IMR-90 (cell line): ENCODE measurements at regions not wholly inside any gene's neighbourhood (a gene's known extent, or its start where the extent isn't known, plus 50 kb on each side); places are given as distances from the start of the nearest gene placed in this dataset.

Experiments
- CEBPB ChIP-seq: IDR thresholded peaks from 2 replicates; pipeline ENCODE4 v1.6.1; 2012; ENCODE audit warnings: low read depth, low read length, improper control_type of control experiment
- MXI1 ChIP-seq: IDR thresholded peaks from 2 replicates; pipeline ENCODE4 v1.6.1; 2012; ENCODE audit warnings: low read depth, mild to moderate bottlenecking, low read length, moderate library complexity, borderline replicate concordance
- NFE2L2 ChIP-seq: fragments of 150-350 bp; IDR thresholded peaks from 2 replicates; pipeline ENCODE4 v1.6.1; 2016; ENCODE audit warnings: low read depth, mild to moderate bottlenecking, low read length
- POLR2A ChIP-seq: IDR thresholded peaks from 2 replicates; pipeline ENCODE4 v1.6.1; 2012; ENCODE audit warnings: mild to moderate bottlenecking, low read depth, low read length
- SMC3 ChIP-seq: fragments of 150-350 bp; IDR thresholded peaks from 2 replicates; pipeline ENCODE4 v1.6.1; 2016; ENCODE audit warnings: low read depth, mild to moderate bottlenecking, antibody characterized with exemption, low read length, moderate library complexity
- TF ChIP-seq, protein P1 (sequence below): conservative IDR thresholded peaks from 2 replicates; pipeline ENCODE4 v1.5.1; 2012; ENCODE audit warnings: mild to moderate bottlenecking, low read depth, low read length, improper control_type of control experiment

DNA sequence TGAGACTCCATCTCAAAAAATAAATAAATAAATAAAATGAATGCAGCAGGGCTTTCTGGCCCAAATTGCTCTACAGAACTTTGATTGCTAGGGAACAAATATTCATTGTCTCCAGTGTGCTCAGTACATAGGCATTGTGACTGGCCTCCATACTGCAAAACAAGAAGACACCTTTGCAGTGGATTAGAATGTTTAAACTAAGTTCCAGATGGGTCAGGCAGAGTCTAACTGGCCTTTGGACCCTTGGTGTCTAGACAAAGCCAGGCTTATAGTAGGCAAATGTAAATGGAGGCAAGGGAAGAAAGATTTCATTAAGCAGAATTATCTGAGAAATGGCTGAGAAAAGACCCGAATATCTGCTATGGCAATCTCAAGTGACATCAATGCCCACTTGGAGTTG, 335.2 kb upstream of the C2CD4B start:
- TF ChIP-seq, protein P1, sequence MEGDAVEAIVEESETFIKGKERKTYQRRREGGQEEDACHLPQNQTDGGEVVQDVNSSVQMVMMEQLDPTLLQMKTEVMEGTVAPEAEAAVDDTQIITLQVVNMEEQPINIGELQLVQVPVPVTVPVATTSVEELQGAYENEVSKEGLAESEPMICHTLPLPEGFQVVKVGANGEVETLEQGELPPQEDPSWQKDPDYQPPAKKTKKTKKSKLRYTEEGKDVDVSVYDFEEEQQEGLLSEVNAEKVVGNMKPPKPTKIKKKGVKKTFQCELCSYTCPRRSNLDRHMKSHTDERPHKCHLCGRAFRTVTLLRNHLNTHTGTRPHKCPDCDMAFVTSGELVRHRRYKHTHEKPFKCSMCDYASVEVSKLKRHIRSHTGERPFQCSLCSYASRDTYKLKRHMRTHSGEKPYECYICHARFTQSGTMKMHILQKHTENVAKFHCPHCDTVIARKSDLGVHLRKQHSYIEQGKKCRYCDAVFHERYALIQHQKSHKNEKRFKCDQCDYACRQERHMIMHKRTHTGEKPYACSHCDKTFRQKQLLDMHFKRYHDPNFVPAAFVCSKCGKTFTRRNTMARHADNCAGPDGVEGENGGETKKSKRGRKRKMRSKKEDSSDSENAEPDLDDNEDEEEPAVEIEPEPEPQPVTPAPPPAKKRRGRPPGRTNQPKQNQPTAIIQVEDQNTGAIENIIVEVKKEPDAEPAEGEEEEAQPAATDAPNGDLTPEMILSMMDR: no peak
- TF ChIP-seq NFE2L2 (no peak), POLR2A (no peak), MXI1 (no peak), SMC3 (no peak), CEBPB (no peak)
